ENCODE measurements at regions not wholly inside any gene's neighbourhood (a gene's known extent, or its start where the extent isn't known, plus 50 kb on each side); places are given as distances from the start of the nearest gene placed in this dataset.
"Not testable (repeated sequence)": the region's sequence is repeated elsewhere in the genome, so short reads cannot be mapped to it uniquely, and the experiment has no call there.

GRCh38 chr11:134958870-134959269 lies 546.8 kb upstream of the B3GAT1 start:
- ATAC-seq = no peak
- H3K27me3 ChIP-seq = peaks cover 21% of the 10 kb centered on the region
- H3K36me3 ChIP-seq = no peaks in the 10 kb centered on the region
- H3K27ac ChIP-seq = no peak overlapping the region
- 81 to 82% methylated on average over 2 to 5 of the region's 8 CpGs for WGBS, 2 donors (ENCODE audit: low coverage in 1 of 2)
- H3K4me3 ChIP-seq = no peak overlapping the region
- H3K9me3 ChIP-seq = no peaks in the 10 kb centered on the region
- H3K4me1 ChIP-seq = no peaks in the 10 kb centered on the region
- TF ChIP-seq, protein P1, sequence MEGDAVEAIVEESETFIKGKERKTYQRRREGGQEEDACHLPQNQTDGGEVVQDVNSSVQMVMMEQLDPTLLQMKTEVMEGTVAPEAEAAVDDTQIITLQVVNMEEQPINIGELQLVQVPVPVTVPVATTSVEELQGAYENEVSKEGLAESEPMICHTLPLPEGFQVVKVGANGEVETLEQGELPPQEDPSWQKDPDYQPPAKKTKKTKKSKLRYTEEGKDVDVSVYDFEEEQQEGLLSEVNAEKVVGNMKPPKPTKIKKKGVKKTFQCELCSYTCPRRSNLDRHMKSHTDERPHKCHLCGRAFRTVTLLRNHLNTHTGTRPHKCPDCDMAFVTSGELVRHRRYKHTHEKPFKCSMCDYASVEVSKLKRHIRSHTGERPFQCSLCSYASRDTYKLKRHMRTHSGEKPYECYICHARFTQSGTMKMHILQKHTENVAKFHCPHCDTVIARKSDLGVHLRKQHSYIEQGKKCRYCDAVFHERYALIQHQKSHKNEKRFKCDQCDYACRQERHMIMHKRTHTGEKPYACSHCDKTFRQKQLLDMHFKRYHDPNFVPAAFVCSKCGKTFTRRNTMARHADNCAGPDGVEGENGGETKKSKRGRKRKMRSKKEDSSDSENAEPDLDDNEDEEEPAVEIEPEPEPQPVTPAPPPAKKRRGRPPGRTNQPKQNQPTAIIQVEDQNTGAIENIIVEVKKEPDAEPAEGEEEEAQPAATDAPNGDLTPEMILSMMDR (IDR thresholded peaks at IDR 0.05) = no peak
- TF ChIP-seq EP300 (IDR thresholded peaks at IDR 0.05) (no peak), POLR2AphosphoS5 (IDR thresholded peaks at IDR 0.05) (no peak), POLR2A (IDR thresholded peaks at IDR 0.05) (no peak)

DNA sequence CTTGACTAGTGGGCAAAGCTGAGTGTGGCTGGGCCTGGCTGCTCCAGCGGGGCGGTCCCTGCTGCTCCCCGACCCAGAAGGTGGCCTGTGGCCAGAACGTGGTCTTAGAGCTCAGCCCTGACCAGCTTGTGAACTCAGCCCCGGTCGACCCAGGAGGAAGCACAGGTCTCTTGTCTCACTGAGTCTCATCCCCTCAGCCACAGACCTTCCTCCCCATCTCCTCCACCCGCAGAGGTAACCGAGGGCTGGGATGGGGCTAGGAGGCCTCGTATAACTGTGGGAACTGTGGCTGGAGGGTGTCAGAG lies 546.2 kb upstream of the B3GAT1 start:
- Histone ChIP-seq H3K27ac (no peak overlapping the region), H3K4me3 (no peak overlapping the region), H3K36me3 (no peaks in the 10 kb centered on the region), H3K9me3 (no peaks in the 10 kb centered on the region), H3K4me1 (no peaks in the 10 kb centered on the region), H3K27me3 (peaks cover 21% of the 10 kb centered on the region)
- WGBS, 2 donors (ENCODE audit: low coverage in 1 of 2) = 83% methylated on average over 3 of the region's 9 CpGs; no CpG with 5 or more reads in 1 of the 2 donors
- TF ChIP-seq POLR2AphosphoS5 (IDR thresholded peaks at IDR 0.05) = no peak
- TF ChIP-seq, protein P1 (IDR thresholded peaks at IDR 0.05) = no peak
- no peak for TF ChIP-seq EP300 (IDR thresholded peaks at IDR 0.05)
- TF ChIP-seq POLR2A (IDR thresholded peaks at IDR 0.05) = no peak
- no peak for ATAC-seq

DNA sequence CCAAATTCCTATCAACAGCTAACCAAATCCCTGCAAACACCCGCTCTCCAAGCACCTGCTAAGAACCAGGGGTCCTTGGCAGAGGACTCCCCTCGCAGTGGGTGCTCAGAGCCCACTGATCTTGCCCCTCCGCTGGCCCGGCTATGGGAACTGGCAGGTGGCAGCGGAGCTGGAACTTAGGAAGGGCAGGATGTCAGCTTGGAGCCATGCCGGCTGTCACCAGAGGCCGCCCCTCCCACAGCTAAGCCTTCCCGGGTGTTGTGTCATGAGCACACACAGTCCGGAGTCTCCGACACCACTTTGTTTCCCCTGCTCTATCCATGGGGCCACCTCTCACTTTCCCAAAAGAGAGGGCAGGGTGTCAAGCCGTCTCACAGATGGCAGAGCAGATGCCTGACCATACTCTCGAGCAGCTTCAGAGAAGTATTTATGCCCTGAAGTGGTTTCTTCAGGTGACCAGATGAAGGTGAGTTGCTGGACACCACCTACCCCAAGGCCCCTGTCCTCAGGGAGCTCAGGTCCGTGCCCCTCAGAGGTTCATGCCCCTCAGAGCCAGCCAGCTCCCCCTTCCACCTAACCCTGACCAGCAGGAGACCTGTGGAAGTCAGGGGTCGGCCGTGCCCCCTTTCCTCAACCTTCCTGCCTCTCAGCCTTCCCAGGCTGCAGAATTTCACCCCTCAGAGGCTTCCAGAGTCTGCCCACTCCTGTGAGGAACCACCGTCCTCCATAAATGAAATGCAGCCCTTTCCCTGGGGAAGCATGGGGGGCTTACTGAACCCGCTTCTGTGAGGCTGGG lies 545.7 kb upstream of the B3GAT1 start:
- 60 to 100% methylated on average over 1 to 2 of the region's 17 CpGs for WGBS, 2 donors (ENCODE audit: low coverage in 1 of 2)
- TF ChIP-seq, protein P1 (IDR thresholded peaks at IDR 0.05) = no peak
- TF ChIP-seq POLR2AphosphoS5 (IDR thresholded peaks at IDR 0.05) = no peak
- no peak for TF ChIP-seq EP300 (IDR thresholded peaks at IDR 0.05)
- no peak for TF ChIP-seq POLR2A (IDR thresholded peaks at IDR 0.05)
- no peaks in the 10 kb centered on the region for H3K9me3 ChIP-seq
- H3K4me1 ChIP-seq = no peaks in the 10 kb centered on the region
- H3K36me3 ChIP-seq = no peaks in the 10 kb centered on the region
- ATAC-seq = no peak
- H3K27ac ChIP-seq = no peak overlapping the region
- peaks cover 21% of the 10 kb centered on the region for H3K27me3 ChIP-seq
- H3K4me3 ChIP-seq = no peak overlapping the region

DNA sequence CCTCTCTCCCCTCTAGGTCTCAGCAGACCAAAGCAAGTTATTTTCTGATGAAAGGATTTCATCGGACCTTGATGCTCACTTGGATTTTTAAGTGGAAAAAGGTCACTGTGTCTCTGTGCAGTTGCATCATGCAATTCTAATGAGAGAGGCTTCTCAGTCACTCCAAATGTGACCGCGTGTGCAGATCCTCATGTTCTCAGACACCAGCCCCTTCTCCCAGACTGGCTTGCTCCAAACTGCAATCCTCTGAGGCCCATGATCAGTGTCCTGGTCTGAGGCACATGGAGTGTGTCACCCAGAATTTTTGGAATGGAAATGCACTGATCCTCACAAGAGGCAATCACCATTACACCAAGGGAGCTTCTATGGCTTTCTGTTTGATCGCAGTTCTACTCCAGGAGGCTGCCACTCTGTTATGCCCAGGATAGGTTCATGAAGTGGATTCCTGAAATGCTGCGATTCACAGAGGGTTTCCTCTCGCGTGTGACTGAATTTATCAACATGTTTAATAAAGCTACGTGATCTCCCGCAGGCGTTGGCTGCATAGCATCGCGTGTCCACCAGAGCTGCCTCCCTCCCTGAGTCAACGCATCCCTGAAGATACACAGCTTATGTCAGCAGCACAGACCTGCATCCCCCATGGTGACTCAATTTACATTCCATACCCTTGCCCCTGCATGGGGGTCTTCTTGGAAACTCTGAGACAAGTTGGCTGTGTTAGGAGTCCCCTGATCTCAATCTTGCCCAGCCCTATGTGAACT lies 544.6 kb upstream of the B3GAT1 start:
- 79 to 91% methylated on average over 5 to 6 of the region's 13 CpGs for WGBS, 2 donors (ENCODE audit: low coverage in 1 of 2)
- TF ChIP-seq POLR2AphosphoS5 (IDR thresholded peaks at IDR 0.05) (no peak), EP300 (IDR thresholded peaks at IDR 0.05) (no peak), POLR2A (IDR thresholded peaks at IDR 0.05) (no peak)
- TF ChIP-seq, protein P1 (IDR thresholded peaks at IDR 0.05) = no peak

GRCh38 chr11:134955970-134956369 lies 543.9 kb upstream of the B3GAT1 start:
- H3K9me3 ChIP-seq, H3K4me1 ChIP-seq, H3K36me3 ChIP-seq, H3K4me3 ChIP-seq, H3K27ac ChIP-seq, ATAC-seq: not testable (repeated sequence)
- H3K27me3 ChIP-seq = peaks cover 21% of the 10 kb centered on the region
- WGBS, 2 donors (ENCODE audit: low coverage in 1 of 2) = 60 to 88% methylated on average over 1 to 3 of the region's 4 CpGs

More for the DNA sequence above, 544.6 kb upstream of the B3GAT1 start:
- no peaks in the 10 kb centered on the region for H3K9me3 ChIP-seq
- ATAC-seq = no peak
- H3K27ac ChIP-seq = no peak overlapping the region
- H3K36me3 ChIP-seq = no peaks in the 10 kb centered on the region
- H3K4me1 ChIP-seq = no peaks in the 10 kb centered on the region
- no peak overlapping the region for H3K4me3 ChIP-seq
- peaks cover 21% of the 10 kb centered on the region for H3K27me3 ChIP-seq
